ENCODE measurements at regions not wholly inside any gene's neighbourhood (a gene's known extent, or its start where the extent isn't known, plus 50 kb on each side); places are given as distances from the start of the nearest gene placed in this dataset.

DNA sequence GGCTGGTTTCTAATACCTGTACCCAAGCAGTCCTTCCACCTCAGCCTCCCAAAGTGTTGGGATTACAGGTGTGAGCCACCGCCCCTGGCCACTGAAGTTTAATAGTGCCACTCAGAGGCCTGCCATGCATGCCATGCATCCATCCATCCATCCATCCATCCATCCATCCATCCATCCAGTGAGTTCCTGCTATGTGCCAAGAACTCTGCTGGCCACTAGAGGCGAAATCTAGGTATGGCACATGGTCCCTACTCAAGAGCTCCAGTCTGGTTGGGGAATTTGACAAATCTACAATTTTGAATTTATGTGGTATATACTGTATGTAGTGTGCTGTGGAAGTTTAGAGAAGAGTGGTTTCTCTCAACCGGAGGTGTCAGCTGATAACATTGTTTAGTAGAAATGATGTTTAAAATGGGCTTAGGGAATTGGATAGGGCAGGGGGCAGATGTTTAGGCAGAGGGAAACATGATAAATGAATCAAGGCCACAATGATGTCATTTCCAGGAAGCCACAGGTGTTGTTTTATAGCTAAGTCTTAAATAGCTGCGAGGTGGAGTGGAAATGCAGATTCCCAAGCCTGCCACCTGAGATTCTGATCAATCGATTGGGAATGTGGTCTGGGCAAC, 384.4 kb upstream of the C2CD4B start:
- no peak for DNase-seq (ENCODE audit: low spot score)
- intact Hi-C loops (cut with DNase I): no loop called here

DNA sequence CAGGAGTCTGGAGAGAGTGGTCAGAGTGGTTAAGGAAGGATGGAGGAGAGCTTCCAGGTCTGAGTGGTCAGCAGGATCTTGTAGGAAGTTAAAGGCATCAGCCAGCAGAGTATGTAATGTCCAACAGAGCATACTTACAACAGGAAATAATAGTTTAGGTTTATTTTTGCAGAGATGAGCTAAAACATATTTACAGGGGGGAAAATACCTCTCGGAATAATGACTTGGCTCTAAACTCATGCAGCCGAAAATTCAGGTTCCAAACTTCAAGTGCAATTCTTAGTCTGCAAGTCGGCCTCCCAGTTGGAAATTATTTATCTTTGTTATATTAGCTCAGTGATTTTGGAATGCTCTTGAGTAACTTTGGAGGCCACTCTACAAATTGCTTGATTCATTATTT, 385.0 kb upstream of the C2CD4B start:
- no peak for DNase-seq (ENCODE audit: low spot score)
- intact Hi-C loops (cut with DNase I): no loop called here

DNA sequence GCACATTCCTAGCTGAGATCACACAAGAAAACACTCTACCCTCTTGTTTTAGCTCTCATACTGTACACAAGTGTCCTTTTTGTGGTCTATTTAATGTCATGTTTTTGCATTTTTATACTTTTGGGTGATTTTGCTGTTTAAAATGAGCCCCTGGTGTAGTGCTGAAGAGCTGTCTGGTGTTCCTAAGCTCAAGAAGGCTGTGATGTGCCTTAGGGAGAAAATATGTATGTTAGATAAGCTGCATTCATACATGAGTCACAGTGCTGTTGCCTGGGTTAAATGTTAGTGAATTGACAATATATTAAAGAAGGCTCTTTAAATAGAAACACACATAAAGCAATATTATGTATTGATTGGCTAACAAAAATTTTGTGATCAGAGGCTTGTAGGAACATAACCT, 387.4 kb upstream of the C2CD4B start:
- DNase-seq (ENCODE audit: low spot score): no peak
- intact Hi-C loops (cut with DNase I): no loop called here

DNA sequence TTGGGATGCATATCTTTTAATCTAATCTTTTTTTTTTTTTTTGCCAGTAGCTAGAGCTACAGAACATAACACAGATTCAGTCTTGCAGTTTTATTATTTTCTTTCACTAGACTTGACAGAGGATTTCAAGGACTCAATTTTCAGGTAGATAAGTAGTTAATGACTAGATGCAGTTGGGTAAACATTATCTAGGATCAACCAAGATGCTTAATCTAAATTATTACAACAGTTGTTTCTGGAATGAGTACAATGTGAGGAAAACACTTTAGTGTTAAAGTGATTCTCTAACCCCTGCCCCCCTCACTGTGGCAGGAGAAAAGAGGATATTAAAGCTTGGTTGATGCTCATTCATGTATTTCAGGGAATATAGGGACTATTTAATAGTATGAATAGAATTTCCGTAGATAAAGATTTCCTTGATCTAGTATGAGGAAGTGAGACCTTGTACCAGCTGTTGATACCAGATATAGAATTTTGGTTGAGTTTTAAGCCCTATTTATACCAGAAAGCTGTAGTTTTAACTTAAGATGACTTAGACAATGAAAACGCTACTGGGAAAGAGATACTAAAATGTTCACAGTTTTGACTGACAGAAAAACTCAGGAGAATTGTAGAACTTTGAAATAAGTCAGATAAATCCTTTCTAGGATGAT, 389.0 kb upstream of the C2CD4B start:
- intact Hi-C loops (cut with DNase I): no loop called here
- no peak for DNase-seq (ENCODE audit: low spot score)

DNA sequence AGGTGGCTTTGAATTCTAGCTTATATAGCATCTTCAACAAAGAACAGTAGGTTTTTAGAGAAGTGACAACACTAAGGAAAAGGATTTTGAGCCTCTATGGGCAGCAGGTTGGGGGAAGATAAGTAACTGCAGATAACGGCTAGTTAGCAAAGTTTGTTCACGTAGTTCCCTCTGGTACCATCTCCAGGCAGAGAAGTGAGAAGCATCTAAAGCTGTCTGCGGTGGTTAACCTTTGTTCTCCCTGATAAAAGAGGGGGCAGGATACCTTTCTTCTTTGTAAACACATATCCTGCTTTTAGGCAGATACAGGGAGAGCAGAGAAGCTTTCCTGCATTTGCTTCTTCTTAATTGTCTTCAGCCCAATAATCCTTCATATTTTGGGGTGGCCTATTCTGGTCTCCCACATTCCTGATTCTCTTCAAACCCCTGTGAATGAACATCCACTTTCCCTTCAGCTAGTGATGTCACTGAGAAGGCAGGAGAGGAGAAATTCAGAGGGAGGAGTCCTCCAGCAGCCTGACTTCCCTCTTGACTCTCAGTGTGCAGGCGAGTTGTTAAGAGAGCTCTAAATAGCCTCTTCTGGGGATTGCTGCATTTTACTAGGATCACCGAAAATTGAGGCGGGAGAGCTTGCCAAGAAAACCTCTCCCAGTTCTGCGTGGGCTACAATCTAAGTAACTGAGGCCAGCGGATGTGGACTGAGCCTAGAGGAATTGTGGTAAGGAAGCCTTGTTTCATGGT, 393.7 kb upstream of the C2CD4B start:
- no peak for DNase-seq (ENCODE audit: low spot score)
- intact Hi-C loops (cut with DNase I): no loop called here

DNA sequence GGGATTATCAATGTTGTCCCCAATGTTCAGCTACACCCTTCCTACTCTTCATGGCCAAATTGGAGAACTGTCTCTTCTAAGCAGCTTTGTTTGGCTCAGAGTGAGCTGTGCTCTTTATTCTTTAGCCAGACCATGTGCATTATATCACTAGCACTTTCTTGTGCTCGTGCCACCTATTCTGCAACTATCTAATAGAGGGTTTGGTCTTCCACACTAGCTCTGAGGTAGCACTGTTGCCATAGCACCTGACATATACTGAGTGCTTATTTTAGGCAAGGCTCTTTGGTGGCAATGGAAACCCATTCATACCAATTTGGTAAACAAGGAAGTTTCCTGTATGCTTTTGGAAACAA, 394.3 kb upstream of the C2CD4B start:
- DNase-seq (ENCODE audit: low spot score): no peak
- intact Hi-C loops (cut with DNase I): no loop called here

DNA sequence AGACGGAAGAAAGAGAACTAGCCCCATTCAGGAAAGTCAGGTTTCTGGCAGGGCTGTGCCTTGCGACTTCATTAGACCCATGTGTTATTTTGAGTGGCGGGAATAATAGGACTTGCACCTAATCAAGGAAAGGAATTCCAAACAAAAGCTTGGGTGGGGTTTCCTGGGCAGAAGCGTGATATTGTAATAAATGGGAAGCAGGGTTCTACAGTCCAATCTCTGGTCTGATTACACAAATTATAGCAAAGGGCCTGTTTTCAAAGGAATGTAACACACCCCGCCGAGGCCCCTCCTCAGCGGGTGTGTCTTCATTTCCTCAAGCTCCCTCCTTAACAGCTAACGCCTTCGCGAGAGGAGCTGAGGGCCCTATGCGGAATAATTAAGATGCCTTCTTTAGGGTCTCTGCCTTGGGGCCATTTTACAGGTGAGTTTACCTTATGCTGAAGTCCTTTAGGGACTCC, 396.0 kb upstream of the C2CD4B start:
- no peak for DNase-seq (ENCODE audit: low spot score)
- intact Hi-C loops (cut with DNase I): no loop called here

DNA sequence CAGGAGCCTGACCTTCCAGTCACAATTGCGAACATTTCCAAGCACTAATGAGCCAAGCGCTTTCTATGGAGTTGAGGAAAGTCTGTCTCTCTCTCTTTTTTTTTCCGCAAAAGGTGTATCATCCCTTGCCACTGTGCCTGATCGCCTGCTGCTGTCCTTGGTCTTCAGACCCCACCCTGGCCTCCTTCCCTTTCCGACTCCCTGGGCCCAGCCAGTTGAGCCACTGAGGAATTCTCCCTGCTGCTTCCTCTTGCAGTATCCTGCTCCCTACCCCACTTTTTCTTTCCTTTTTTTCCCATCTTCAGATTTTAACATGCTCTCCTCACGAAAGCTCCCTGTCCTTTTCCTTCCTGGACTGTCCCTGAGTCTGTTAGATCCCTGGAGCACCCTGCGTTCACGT, 396.5 kb upstream of the C2CD4B start:
- DNase-seq (ENCODE audit: low spot score): no peak
- intact Hi-C loops (cut with DNase I): no loop called here

DNA sequence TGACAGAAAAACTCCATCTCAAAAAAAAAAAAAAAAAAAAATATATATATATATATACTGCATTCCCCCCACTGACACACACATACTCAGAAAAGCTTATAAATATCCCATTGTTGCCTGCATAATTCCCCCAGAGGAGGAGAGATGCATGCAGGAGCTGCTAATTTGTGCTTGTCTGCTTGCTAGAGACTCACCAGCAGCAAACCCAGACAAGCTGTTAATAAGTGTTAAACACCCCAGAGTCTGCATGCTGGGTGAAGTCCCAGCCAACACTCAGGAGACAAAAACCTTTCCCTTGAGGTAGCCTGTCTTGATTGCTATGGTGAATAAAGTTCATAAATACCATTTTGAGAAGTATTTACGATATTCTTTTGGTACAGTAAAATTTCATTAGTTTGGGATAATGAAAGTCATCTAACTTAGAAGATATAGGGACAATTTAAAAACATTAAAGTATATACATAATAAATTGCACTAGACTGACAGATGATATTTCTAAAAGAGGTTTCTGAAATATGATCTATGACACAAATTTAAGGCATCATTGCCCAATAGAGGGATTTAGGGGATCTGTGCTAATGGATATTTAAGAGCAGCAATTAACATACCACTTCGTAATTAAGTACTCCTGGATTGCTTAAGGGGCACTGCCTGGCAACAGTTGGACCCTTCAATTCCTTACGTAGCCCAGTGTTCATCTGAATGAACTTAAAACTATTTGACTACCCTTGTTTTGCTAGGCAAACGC, 400.0 kb upstream of the C2CD4B start:
- intact Hi-C loops (cut with DNase I): no loop called here

DNA sequence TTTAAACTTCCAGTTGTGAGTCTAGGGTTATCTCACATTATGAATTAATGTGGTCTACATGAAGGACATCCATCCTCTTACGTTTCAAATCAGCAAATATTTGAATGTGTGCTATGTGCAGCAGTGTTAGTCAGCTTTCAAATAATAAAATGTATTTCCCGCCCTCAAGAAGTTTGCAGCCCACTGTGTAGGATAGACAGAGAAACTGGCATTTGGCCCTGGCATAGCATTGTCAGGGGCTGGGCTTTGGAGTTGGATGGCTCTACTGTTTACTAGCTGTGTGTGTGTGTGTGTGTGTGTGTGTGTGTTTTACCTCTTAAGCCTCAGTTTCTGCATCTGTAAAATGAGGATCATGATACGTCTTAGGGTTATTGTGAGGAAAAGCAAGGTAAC, 400.5 kb upstream of the C2CD4B start:
- intact Hi-C loops (cut with DNase I): no loop called here
- DNase-seq (ENCODE audit: low spot score): no peak

More for the DNA sequence above, 400.0 kb upstream of the C2CD4B start:
- DNase-seq (ENCODE audit: low spot score): no peak

DNA sequence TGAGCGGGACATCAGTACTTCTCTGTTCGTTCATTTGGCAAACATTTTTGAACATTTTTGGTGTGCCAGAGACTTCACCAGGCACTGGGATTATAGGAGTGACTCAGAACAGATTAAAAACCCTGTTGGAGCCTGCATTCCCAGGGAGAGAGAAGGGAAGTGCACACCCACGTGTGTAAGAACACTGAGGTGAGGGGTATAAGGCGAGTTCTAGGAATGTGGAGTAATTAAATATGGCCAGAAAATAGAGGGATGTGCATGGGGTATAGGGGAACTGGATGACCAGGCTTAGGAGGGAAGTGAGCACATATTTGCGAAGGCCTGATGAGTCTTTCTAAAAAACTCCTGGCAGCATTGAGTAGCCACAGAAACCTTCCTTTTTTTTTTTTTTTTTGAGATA, 401.2 kb upstream of the C2CD4B start:
- intact Hi-C loops (cut with DNase I): no loop called here

DNA sequence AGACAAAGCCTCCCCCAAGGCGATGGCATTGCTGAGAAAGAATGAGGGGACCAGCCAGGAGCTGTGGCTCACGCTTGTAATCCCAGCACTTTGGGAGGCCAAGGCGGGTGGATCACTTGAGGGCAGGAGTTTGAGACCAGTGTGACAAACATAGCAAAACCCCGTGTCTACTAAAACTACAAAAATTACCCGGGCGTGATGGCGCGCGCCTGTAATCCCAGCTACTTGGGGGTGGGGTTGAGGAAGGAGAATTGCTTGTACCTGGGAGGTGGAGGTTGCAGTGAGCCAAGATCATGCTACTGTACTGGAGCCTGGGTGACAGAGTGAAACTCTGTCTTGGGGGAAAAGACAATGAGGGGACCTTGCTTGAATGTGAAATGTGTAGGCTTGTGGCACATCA, 402.4 kb upstream of the C2CD4B start:
- no peak for DNase-seq (ENCODE audit: low spot score)
- intact Hi-C loops (cut with DNase I): no loop called here

More for the DNA sequence above, 401.2 kb upstream of the C2CD4B start:
- no peak for DNase-seq (ENCODE audit: low spot score)

DNA sequence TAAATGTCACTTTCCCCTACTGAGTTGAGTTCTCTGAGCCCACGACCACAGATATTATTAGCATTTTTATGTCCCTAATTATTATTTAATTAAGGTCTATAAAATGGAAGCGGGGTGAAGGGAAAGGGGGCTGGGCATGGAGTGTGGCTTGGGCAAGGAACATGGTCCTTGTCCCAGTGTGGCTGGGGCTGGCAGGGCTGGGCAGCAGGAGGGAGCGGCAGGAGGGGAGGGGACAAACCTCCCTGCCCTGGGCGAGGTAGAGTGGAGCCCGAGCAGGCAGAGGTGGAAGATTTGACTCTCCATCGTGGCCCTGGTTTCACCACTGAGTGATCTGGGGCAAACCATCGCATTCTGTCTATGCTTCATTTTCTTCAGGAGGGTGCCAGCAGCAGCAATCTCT, 402.9 kb upstream of the C2CD4B start:
- no peak for DNase-seq (ENCODE audit: low spot score)
- intact Hi-C loops (cut with DNase I): no loop called here

DNA sequence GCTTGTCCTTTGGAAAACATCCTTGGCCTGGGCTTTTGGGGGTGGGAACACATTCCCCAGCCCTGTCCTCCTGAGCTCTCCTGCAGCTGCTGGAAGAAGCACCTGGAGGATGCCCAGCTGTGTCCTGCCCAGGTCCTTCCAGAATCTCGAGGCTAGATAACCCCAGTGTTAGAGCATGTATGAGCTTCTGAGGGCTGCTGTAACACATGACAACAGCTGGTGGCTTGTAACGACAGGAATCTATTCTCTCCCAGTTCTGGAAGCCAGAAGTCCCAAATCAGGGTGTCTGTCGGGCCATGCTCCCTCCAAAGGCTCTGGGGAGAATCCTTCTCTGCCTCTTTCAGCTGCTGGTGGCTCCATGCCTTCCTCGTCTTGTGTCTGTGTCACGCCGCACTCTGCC, 403.6 kb upstream of the C2CD4B start:
- DNase-seq (ENCODE audit: low spot score): no peak
- intact Hi-C loops (cut with DNase I): no loop called here

DNA sequence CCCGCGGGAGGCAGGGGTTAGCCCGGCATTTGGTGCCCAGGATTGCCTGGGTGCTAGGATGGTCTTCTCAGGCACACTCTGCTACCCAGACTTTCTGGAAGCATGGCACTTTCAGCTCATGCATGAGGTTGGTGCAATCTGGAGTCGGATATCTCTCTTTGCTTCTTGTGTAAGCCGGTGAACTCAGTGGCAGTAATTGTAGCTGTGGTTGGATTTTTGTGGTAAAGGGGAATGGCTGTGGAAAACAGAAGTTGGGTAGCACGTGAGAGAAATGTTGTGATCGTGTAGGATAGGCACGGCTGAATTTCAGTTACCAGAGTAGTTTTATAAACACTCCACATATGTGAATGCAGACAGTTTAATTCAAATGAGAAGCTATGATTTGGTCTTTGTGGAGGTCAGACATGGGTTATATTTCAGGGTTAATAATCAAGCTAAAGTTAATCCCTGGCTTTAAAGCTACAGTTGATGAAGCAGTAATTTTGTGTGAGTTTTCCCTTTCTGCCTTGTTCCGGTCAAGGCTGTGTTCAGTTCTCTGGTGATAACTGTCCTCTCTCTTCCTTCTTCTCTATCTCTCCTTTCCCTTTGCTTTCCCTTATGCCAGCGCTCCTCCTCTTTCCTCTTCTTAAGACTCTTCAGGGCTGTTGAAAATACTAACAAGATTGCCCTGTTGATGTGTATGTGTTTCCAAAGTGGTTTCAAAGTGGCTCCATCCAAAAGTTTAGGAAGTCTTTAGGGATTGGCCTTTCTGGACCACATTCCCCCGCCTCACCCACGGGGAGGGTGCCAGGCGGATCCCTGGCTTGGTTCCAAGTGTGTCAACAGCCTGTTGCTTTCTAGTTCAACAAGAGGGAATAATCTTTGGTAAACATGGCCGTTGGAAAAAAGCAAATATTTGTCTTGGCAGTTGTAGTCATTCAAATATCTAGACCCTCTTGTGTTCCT, 404.6 kb upstream of the C2CD4B start:
- intact Hi-C loops (cut with DNase I): no loop called here

DNA sequence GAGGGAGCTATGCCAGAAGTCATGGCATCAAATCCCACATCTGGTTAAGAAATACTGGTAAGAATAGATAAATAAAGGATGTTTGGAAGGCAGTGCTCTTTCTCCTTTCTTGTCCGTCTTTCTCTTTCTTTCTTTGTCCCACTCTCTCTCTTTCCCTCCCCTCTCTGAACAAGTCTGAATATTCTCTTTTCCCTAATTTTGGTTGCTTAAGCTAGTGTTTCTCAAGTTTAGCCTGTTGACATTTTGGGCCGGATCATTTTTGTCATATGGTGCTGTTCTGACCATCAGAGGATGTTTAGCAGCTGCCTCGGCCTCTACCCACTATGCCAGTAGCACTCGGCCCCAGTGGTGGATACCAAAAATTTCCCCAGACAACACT, 405.3 kb upstream of the C2CD4B start:
- intact Hi-C loops (cut with DNase I): no loop called here
- DNase-seq (ENCODE audit: low spot score): no peak

More for the DNA sequence above, 404.6 kb upstream of the C2CD4B start:
- no peak for DNase-seq (ENCODE audit: low spot score)

DNA sequence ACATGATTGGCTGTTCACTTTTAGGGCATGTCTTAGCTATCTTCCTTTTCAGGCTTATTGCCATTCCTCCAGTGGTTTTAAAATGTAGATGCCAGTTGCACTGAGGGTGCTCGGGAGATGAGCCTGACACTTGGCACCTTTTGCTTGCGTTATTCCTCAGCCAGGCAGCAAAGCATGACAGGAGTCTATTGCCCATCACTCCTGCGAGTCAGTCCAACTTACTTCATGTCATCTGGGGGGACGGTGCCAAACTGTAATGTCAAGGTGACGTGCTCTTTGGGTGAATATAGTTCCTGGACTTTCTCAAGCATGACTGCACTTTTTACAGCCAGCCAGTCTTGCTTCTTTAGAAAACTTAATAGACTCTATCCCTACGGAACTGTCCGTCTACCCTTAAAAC, 406.0 kb upstream of the C2CD4B start:
- DNase-seq (ENCODE audit: low spot score): no peak
- intact Hi-C loops (cut with DNase I): no loop called here

DNA sequence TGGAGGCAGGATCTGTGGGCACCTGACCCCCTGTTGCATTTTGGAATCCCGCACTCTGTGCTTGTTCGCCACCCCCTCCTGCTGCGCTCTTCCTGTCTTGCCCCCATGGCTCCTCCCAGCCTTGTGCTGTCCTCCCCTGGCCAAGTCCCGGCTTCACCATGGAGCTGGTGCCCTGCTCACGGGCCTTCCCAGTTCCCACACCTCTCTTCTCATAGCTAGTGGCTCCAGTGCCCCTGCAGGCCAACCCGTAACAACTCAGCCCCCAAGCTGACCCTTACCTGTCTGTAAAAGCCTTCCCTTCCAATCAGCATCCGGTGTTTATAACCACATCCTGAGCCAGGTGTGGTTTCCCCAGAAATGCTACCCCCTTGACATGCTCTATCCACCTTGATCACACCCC, 407.7 kb upstream of the C2CD4B start:
- intact Hi-C loops (cut with DNase I): no loop called here
- no peak for DNase-seq (ENCODE audit: low spot score)

DNA sequence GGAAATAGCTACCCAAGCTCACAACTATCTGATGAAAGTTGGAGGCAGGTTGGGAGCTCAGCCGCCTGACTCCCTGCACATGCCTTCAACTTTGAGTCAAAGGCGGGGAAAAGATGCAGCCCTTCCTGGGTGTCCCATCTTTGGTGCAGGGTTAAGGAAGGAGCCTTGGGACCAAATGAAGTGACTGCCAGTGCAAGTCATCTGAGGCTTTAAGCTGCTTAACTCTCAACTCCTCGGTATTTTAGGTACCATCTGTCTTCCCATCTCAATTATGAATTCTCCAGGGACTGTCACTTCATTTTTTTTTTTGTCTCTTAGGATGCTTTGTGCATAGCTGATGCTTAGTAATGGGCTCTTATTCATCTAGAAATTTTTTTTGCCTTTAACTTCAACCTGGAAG, 408.8 kb upstream of the C2CD4B start:
- intact Hi-C loops (cut with DNase I): no loop called here
- no peak for DNase-seq (ENCODE audit: low spot score)
